VCaP (cell line): ENCODE measurements at regions not wholly inside any gene's neighbourhood (a gene's known extent, or its start where the extent isn't known, plus 50 kb on each side); places are given as distances from the start of the nearest gene placed in this dataset.

Experiments used
- H3K27ac ChIP-seq: fragments of 450-650 bp; 2 replicates; pipeline ENCODE4 v1.5.1; 2017
- TF ChIP-seq, protein P1 (sequence below): fragments of 450-650 bp; conservative IDR thresholded peaks from 2 replicates; pipeline ENCODE4 v1.5.1; 2017; ENCODE audit warnings: mild to moderate bottlenecking, moderate library complexity

DNA sequence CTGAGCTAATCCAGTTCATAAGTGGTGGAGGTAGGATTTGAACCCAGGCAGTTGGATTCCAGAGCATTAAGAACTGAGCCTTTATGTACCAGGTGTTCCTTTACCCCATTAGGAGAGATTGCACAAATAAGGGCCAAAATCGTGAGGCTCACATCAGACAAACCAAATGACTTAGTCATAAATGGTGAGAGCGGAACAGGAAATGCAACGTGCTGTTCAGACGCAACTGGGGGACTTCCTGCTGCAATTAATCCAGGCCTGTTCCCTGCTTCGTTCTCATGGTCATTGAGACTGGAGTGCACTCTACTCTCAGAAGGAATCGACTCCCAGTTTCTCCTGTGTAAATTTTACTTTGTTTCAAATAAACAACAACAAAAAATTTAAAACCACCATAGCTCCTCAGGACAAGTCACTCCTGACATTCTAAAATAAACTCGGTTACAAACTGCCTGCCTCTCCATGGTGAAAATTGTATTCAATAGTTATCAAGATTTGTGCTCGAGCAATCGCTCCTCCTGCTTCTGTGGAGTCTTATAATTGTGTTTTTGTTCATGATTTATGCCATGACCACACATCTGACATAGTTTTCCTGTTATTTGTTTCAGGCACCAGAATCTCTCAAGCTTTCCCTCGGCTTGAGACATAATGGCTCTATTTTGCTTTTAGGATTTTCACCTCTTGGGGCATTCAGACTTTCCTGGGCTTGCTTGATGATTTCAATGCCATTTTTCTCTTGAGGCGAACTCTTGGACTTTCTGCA, 115.3 kb upstream of the BMPER start:
- TF ChIP-seq, protein P1, sequence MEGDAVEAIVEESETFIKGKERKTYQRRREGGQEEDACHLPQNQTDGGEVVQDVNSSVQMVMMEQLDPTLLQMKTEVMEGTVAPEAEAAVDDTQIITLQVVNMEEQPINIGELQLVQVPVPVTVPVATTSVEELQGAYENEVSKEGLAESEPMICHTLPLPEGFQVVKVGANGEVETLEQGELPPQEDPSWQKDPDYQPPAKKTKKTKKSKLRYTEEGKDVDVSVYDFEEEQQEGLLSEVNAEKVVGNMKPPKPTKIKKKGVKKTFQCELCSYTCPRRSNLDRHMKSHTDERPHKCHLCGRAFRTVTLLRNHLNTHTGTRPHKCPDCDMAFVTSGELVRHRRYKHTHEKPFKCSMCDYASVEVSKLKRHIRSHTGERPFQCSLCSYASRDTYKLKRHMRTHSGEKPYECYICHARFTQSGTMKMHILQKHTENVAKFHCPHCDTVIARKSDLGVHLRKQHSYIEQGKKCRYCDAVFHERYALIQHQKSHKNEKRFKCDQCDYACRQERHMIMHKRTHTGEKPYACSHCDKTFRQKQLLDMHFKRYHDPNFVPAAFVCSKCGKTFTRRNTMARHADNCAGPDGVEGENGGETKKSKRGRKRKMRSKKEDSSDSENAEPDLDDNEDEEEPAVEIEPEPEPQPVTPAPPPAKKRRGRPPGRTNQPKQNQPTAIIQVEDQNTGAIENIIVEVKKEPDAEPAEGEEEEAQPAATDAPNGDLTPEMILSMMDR, result no peak
- no peak overlapping the region for H3K27ac ChIP-seq

DNA sequence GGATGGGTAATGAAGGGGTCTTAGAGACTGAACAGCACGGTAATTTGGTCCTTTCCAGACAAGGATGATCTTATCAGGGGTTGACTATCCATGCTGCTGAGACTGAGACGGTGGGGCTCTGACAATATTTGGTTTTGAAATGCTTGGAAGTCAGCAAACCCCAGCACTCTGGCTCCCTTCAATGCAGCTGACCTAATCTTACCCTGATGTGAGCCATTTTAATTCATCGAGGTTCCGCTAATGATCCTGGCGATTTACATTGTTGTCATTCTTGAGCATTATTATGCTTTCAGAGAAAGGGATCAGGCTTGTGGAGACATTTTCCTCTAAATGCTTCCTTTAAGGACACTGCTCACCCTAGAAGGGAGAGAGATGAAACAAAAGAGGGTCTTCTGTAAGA, 114.6 kb upstream of the BMPER start:
- TF ChIP-seq, protein P1, result no peak
- no peak overlapping the region for H3K27ac ChIP-seq

DNA sequence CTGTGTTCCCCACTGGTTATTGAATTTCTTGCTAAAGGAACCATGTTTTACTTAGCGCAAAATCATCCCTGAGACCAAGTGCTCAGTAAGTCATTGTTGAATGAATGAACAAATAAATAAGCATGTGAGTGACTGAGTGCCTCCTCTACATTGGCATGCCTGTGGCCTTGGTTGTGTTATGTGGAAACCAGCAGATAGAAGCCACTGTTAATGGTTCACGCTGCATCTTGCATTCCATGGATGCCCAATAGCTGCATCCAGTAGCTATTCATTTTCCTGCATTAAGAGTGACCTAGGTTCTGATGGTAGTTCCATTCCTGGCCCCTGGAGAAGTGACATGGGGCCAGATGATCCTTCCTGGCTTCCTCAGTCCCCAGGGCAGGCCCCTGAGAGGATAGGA, 113.3 kb upstream of the BMPER start:
- TF ChIP-seq, protein P1, result no peak

GRCh38 chr7:33792547-33793105, 112.7 kb upstream of the BMPER start:
- H3K27ac ChIP-seq, result no peak overlapping the region
- TF ChIP-seq, protein P1, result no peak

More for the DNA sequence above, 113.3 kb upstream of the BMPER start:
- no peak overlapping the region for H3K27ac ChIP-seq

GRCh38 chr7:33793616-33794015, 111.7 kb upstream of the BMPER start:
- H3K27ac ChIP-seq, result no peak overlapping the region
- TF ChIP-seq, protein P1, result no peak

GRCh38 chr7:33794419-33794818, 110.9 kb upstream of the BMPER start:
- TF ChIP-seq, protein P1, result no peak
- H3K27ac ChIP-seq, result no peak overlapping the region

DNA sequence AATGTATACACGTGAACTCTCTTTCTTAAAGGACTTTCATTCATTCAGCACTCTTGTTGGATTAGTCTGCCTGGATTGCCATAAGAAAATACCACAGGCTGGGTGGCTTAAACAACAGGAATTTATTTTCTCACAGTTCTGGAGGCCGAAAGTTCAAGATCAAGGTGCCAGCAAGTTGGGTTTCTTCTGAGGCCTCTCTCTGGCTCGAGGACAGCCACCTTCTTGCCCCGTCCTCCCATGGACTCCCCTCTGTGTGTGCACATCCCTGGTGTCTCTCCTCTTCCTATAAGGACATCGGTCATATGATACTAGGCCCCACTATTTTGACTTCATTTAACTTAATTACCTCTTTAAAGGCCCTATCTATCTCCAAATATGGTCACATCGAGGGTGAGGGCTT, 110.4 kb upstream of the BMPER start:
- H3K27ac ChIP-seq, result no peak overlapping the region
- TF ChIP-seq, protein P1, result no peak
